Skeletal muscle tissue (tissue), 3 donors: ENCODE measurements at regions not wholly inside any gene's neighbourhood (a gene's known extent, or its start where the extent isn't known, plus 50 kb on each side); places are given as distances from the start of the nearest gene placed in this dataset.

Source experiments
- H3K27ac ChIP-seq: one replicate; pipeline ENCODE4 v1.7.0; 2013; ENCODE audit warnings: mild to moderate bottlenecking, low read depth, low read length, inconsistent platforms
- H3K27me3 ChIP-seq, 3 donors: one replicate each; pipeline ENCODE4 v1.7.0; 2013; ENCODE audit warnings: low read length in 3 of 3; ENCODE audit not compliant: control insufficient read depth in 3 of 3, insufficient read depth in 3 of 3
- H3K36me3 ChIP-seq, 3 donors: one replicate each; pipeline ENCODE4 v1.7.0; 2013; ENCODE audit warnings: low read length in 3 of 3; ENCODE audit not compliant: control insufficient read depth in 3 of 3, insufficient read depth in 3 of 3
- H3K4me1 ChIP-seq, 3 donors: one replicate each; pipeline ENCODE4 v1.7.0; 2013; ENCODE audit warnings: low read length in 3 of 3, mild to moderate bottlenecking in 3 of 3; ENCODE audit not compliant: control insufficient read depth in 3 of 3, insufficient read depth in 3 of 3
- H3K4me3 ChIP-seq, 3 donors: one replicate each; pipeline ENCODE4 v1.7.0; 2013; ENCODE audit warnings: low read length in 3 of 3
- H3K9ac ChIP-seq, 3 donors: one replicate each; pipeline ENCODE4 v1.7.0; 2013; ENCODE audit warnings: low read length in 3 of 3, mild to moderate bottlenecking in 3 of 3, moderate library complexity in 2 of 3, low read depth in 1 of 3
- H3K9me3 ChIP-seq, 3 donors: one replicate each; pipeline ENCODE4 v1.7.0; 2013; ENCODE audit warnings: low read length in 3 of 3; ENCODE audit not compliant: control insufficient read depth in 3 of 3
- donor health status: Osteomylitis.

- Histone ChIP-seq H3K27ac (no peak overlapping the region), H3K9ac (no peak overlapping the region), H3K27me3 (no peaks in the 10 kb centered on the region), H3K4me1 (peaks cover 7 to 15% (median 12%) of the 10 kb centered on the region in 3 donors), H3K4me3 (no peak overlapping the region), H3K36me3 (no peaks in the 10 kb centered on the region), H3K9me3 (peaks cover 0 to 2% (median 0%) of the 10 kb centered on the region in 3 donors)
Measured at GRCh38 chr3:84904212-84904611, 54.6 kb upstream of the CADM2 start.

- peak overlapping the region; percentile 40 to 64 (median 52) for H3K4me3 ChIP-seq
Measured at GRCh38 chr3:84904816-84905555, 53.8 kb upstream of the CADM2 start.

GRCh38 chr3:84905556-84905920 lies 53.3 kb upstream of the CADM2 start:
- peaks cover 7 to 15% (median 12%) of the 10 kb centered on the region in 3 donors for H3K4me1 ChIP-seq
- peaks cover 0 to 2% (median 0%) of the 10 kb centered on the region in 3 donors for H3K9me3 ChIP-seq
- H3K36me3 ChIP-seq: no peaks in the 10 kb centered on the region
- H3K9ac ChIP-seq: no peak overlapping the region
- H3K27ac ChIP-seq: no peak overlapping the region
- no peaks in the 10 kb centered on the region for H3K27me3 ChIP-seq
- peak overlapping the region in 2 of 3 donors; percentile 40 to 52 for H3K4me3 ChIP-seq

More at GRCh38 chr3:84904816-84905555, 53.8 kb upstream of the CADM2 start:
- H3K36me3 ChIP-seq: no peaks in the 10 kb centered on the region
- H3K27ac ChIP-seq: no peak overlapping the region
- peaks cover 7 to 15% (median 12%) of the 10 kb centered on the region in 3 donors for H3K4me1 ChIP-seq
- H3K9me3 ChIP-seq: peaks cover 0 to 2% (median 0%) of the 10 kb centered on the region in 3 donors
- H3K9ac ChIP-seq: peak overlapping the region in 1 of 3 donors; percentile 45
- no peaks in the 10 kb centered on the region for H3K27me3 ChIP-seq

- peaks cover 0 to 2% (median 0%) of the 10 kb centered on the region in 3 donors for H3K9me3 ChIP-seq
Measured at GRCh38 chr3:84906065-84906464, 52.7 kb upstream of the CADM2 start.

More at GRCh38 chr3:84906065-84906464, 52.7 kb upstream of the CADM2 start:
- Histone ChIP-seq H3K27me3 (no peaks in the 10 kb centered on the region), H3K36me3 (no peaks in the 10 kb centered on the region), H3K27ac (no peak overlapping the region), H3K4me3 (peak overlapping the region in 1 of 3 donors; percentile 51), H3K9ac (no peak overlapping the region), H3K4me1 (peaks cover 7 to 15% (median 12%) of the 10 kb centered on the region in 3 donors)
